HCT116 (cell line): ENCODE measurements at regions not wholly inside any gene's neighbourhood (a gene's known extent, or its start where the extent isn't known, plus 50 kb on each side); places are given as distances from the start of the nearest gene placed in this dataset.

Source experiments
- ATAC-seq: fragments of 200-7000 bp; cut with Tn5 transposase; 2 replicates; pipeline ENCODE4 v1.9.1; 2020; ENCODE audit warnings: mild to moderate bottlenecking, moderate library complexity
- BruUV-seq: library from RNA; stranded (reverse); fragments of 400-500 nt; replicated peaks from 2 replicates; lab custom pipeline; 2021; lab: Mats Ljungman, UMichigan
- CTCF ChIA-PET: fragments of 300-600 bp; sonication (Branson Sonifier 250); formaldehyde crosslinking; loops from one replicate; lab custom pipeline; 2021; ENCODE audit warnings: antibody characterized with exemption; lab: Charles Lee
- POLR2A ChIA-PET: fragments of 300-600, 350-600 bp; sonication (Branson Sonifier 250); formaldehyde crosslinking; loops from one replicate; lab custom pipeline; 2021; ENCODE audit warnings: antibody characterized with exemption; lab: Charles Lee
- RAD21 ChIA-PET, 2 experiments: fragments of 300-600 bp; sonication (Branson Sonifier 250); formaldehyde crosslinking; loops; one replicate each; lab custom pipeline; 2023; ENCODE audit warnings: low total read pairs in 2 of 2; ENCODE audit not compliant: uncharacterized antibody in 2 of 2, unreplicated experiment in 2 of 2, low non-redundant PET in 1 of 2; lab: Charles Lee
- DNase-seq: peaks from one replicate; pipeline ENCODE4 v3.0.0-alpha.2; 2010; ENCODE audit warnings: low read depth, low spot score
- H2AFZ ChIP-seq: fragments of 200-600 bp; shearing (Covaris generic), sonication (generic); 2 replicates; pipeline ENCODE4 v1.6.1; 2017; ENCODE audit warnings: low read depth, mixed run types, mixed read lengths, antibody characterized with exemption, low read length; ENCODE audit not compliant: poor library complexity, severe bottlenecking
- H3K27ac ChIP-seq: 2 replicates; pipeline ENCODE4 v1.5.1; 2012; ENCODE audit warnings: low read depth, low read length
- H3K27me3 ChIP-seq: fragments of 200-600 bp; sonication (generic); 2 replicates; pipeline ENCODE4 v1.6.1; 2016; ENCODE audit warnings: mixed run types, low read length, mixed read lengths; ENCODE audit not compliant: insufficient read depth
- H3K36me3 ChIP-seq, 2 experiments: fragments of 200-500 bp in 1 of 2; fragments of 200-600 bp in 1 of 2; sonication (Bioruptor generic) in 1 of 2; sonication (generic) in 1 of 2; 2 replicates each; pipeline versions ENCODE4 v1.5.1 to v1.6.1; 2014 to 2016; ENCODE audit warnings: low read length in 2 of 2, inconsistent platforms in 1 of 2, mixed read lengths in 1 of 2, mixed run types in 1 of 2; ENCODE audit not compliant: insufficient read depth in 2 of 2, control insufficient read depth in 1 of 2
- H3K4me1 ChIP-seq, 2 experiments: fragments of 200-600 bp in 1 of 2; sonication (generic) in 1 of 2; 2 replicates each; pipeline versions ENCODE4 v1.5.1 to v1.6.1; 2012 to 2017; ENCODE audit warnings: low read length in 2 of 2, inconsistent platforms in 1 of 2, mild to moderate bottlenecking in 1 of 2, mixed read lengths in 1 of 2, mixed run types in 1 of 2, moderate library complexity in 1 of 2; ENCODE audit not compliant: insufficient read depth in 2 of 2, control insufficient read depth in 1 of 2
- H3K4me2 ChIP-seq: fragments of 200-600 bp; sonication (generic); 2 replicates; pipeline ENCODE4 v1.6.1; 2017; ENCODE audit warnings: mixed run types, low read length, mixed read lengths
- H3K4me3 ChIP-seq, 2 experiments: fragments of 200-600 bp in 1 of 2; sonication (generic) in 1 of 2; replicated peaks in 1 of 2; 2 replicates each; pipeline ENCODE4 v1.5.1; 2011 to 2016; ENCODE audit warnings: low read length in 2 of 2, control low read depth in 1 of 2, low read depth in 1 of 2, mild to moderate bottlenecking in 1 of 2, mixed read lengths in 1 of 2, mixed run types in 1 of 2
- H3K79me2 ChIP-seq: fragments of 200-600 bp; sonication (generic); 2 replicates; pipeline ENCODE4 v1.6.1; 2017; ENCODE audit warnings: mild to moderate bottlenecking, mixed run types, low read length, moderate library complexity, mixed read lengths; ENCODE audit not compliant: insufficient read depth
- H3K9ac ChIP-seq: fragments of 200-600 bp; sonication (generic); 2 replicates; pipeline ENCODE4 v1.6.1; 2016; ENCODE audit warnings: low read length, mixed read lengths
- H3K9me2 ChIP-seq: fragments of 200-600 bp; sonication (generic), shearing (Covaris generic); 2 replicates; pipeline ENCODE4 v1.6.1; 2017; ENCODE audit warnings: mixed run types, mild to moderate bottlenecking, moderate library complexity; ENCODE audit not compliant: insufficient read depth
- H3K9me3 ChIP-seq, 2 experiments: fragments of 200-500 bp in 1 of 2; fragments of 200-600 bp in 1 of 2; sonication (Bioruptor generic) in 1 of 2; sonication (generic) in 1 of 2; 2 replicates each; pipeline ENCODE4 v1.6.1; 2014 to 2017; ENCODE audit warnings: low read length in 2 of 2, mixed read lengths in 2 of 2, inconsistent platforms in 1 of 2, low read depth in 1 of 2, mild to moderate bottlenecking in 1 of 2, mixed run types in 1 of 2, moderate library complexity in 1 of 2; ENCODE audit not compliant: control insufficient read depth in 1 of 2, insufficient read depth in 1 of 2
- H4K20me1 ChIP-seq: fragments of 200-600 bp; sonication (generic), shearing (Covaris generic); 2 replicates; pipeline ENCODE4 v1.6.1; 2017; ENCODE audit warnings: mixed run types, mild to moderate bottlenecking, moderate library complexity; ENCODE audit not compliant: insufficient read depth
- CTCF ChIP-seq, 3 experiments: fragments of 200-600 bp in 1 of 3; sonication (generic) in 1 of 3; IDR thresholded peaks in 2 of 3; conservative IDR thresholded peaks in 1 of 3; 2 replicates each; pipeline ENCODE4 v1.5.1; 2012 to 2017; ENCODE audit warnings: low read depth in 2 of 3, low read length in 2 of 3, antibody characterized with exemption in 1 of 3, borderline replicate concordance in 1 of 3, control low read depth in 1 of 3, mild to moderate bottlenecking in 1 of 3, mixed read lengths in 1 of 3, mixed run types in 1 of 3, moderate library complexity in 1 of 3; ENCODE audit not compliant: insufficient read depth in 1 of 3
- ELF1 ChIP-seq: IDR thresholded peaks from 2 replicates; pipeline ENCODE4 v1.6.1; 2012; ENCODE audit warnings: low read depth, borderline replicate concordance
- EZH2phosphoT487 ChIP-seq: fragments of 200-600 bp; IDR thresholded peaks from 2 replicates; pipeline ENCODE4 v1.6.1; 2018; ENCODE audit warnings: antibody characterized with exemption, borderline replicate concordance
- FOSL1 ChIP-seq: IDR thresholded peaks from 2 replicates; pipeline ENCODE4 v1.6.1; 2012; ENCODE audit warnings: low read depth
- JUND ChIP-seq: IDR thresholded peaks from 2 replicates; pipeline ENCODE4 v1.6.1; 2012
- POLR2A ChIP-seq: IDR thresholded peaks from 2 replicates; pipeline ENCODE4 v1.7.0; 2011; ENCODE audit warnings: borderline replicate concordance; ENCODE audit not compliant: insufficient read depth, insufficient read length; ENCODE audit errors: extremely low read depth
- POLR2AphosphoS5 ChIP-seq: IDR thresholded peaks from 2 replicates; pipeline ENCODE4 v1.6.1; 2011; ENCODE audit warnings: mild to moderate bottlenecking, low read depth, low read length, moderate library complexity
- RAD21 ChIP-seq: IDR thresholded peaks from 2 replicates; pipeline ENCODE4 v1.6.1; 2012; ENCODE audit warnings: low read depth, mild to moderate bottlenecking
- SP1 ChIP-seq: IDR thresholded peaks from 2 replicates; pipeline ENCODE4 v1.6.1; 2012; ENCODE audit warnings: low read depth
- SRF ChIP-seq: IDR thresholded peaks from 2 replicates; pipeline ENCODE4 v1.6.1; 2012; ENCODE audit warnings: low read depth
- YY1 ChIP-seq: IDR thresholded peaks from 2 replicates; pipeline ENCODE4 v1.6.1; 2011; ENCODE audit warnings: low read length, low read depth, moderate library complexity, mild to moderate bottlenecking; ENCODE audit not compliant: insufficient replicate concordance; ENCODE audit errors: extremely low read depth
- ZBTB33 ChIP-seq: IDR thresholded peaks from 2 replicates; pipeline ENCODE4 v1.6.1; 2011; ENCODE audit warnings: mild to moderate bottlenecking, low read length, moderate library complexity; ENCODE audit not compliant: insufficient replicate concordance; ENCODE audit errors: extremely low read depth
- ZNF274 ChIP-seq: fragments of 200-500 bp; sonication (Bioruptor generic); IDR thresholded peaks from 2 replicates; pipeline ENCODE4 v1.6.1; 2014; ENCODE audit warnings: mild to moderate bottlenecking, low read depth, low read length, inconsistent platforms
- intact Hi-C: fragments of 100-400 bp; cut with micrococcal nuclease; formaldehyde crosslinking; loops from 2 replicates; pipeline ENCODE4 v1.10.0; 2022

GRCh38 chr2:60627412-60627811 is 74.0 kb upstream of the BCL11A start:
- intact Hi-C loops = no loop called here
- CTCF ChIA-PET = interaction anchor here (1.0 to 1.6 kb wide), 2 partner anchors 9 to 47 kb away, joined by 3 read pairs; no protein-coding TSS in a partner anchor
- H3K9me3 ChIP-seq = no peaks in the 10 kb centered on the region
- H3K4me2 ChIP-seq = no peak overlapping the region
- no peaks in the 10 kb centered on the region for H3K4me1 ChIP-seq
- BruUV-seq = no TSS peak
- H3K4me3 ChIP-seq = no peak overlapping the region
- no peaks in the 10 kb centered on the region for H3K9me2 ChIP-seq
- ATAC-seq (no peak), DNase-seq (no peak)
- no peaks in the 10 kb centered on the region for H4K20me1 ChIP-seq
- no peaks in the 10 kb centered on the region for H3K79me2 ChIP-seq
- RAD21 ChIA-PET = no interaction called here
- POLR2A ChIA-PET = no interaction called here
- H3K27me3 ChIP-seq = peaks cover 84% of the 10 kb centered on the region
- H3K27ac ChIP-seq = no peak overlapping the region
- no peak overlapping the region for H2AFZ ChIP-seq
- no peaks in the 10 kb centered on the region for H3K36me3 ChIP-seq
- no peak for TF ChIP-seq FOSL1
- no peak for TF ChIP-seq EZH2phosphoT487
- TF ChIP-seq YY1 = no peak
- TF ChIP-seq ELF1 = no peak
- no peak for TF ChIP-seq JUND
- TF ChIP-seq POLR2AphosphoS5 = no peak
- TF ChIP-seq SRF = no peak
- TF ChIP-seq SP1 = no peak
- no peak for TF ChIP-seq POLR2A
- TF ChIP-seq CTCF (IDR thresholded peaks at IDR 0.05 in 2 of 3, conservative IDR thresholded peaks at IDR 0.05 in 1 of 3; ENCODE audit: borderline replicate concordance in 1 of 3, insufficient read depth in 1 of 3, low read depth in 2 of 3, low read length in 2 of 3) = no peak
- no peak for TF ChIP-seq ZNF274
- TF ChIP-seq ZBTB33 = no peak
- no peak for TF ChIP-seq RAD21
- H3K9ac ChIP-seq = no peak overlapping the region
